Prostate gland (tissue), 1 donor: ENCODE measurements at regions not wholly inside any gene's neighbourhood (a gene's known extent, or its start where the extent isn't known, plus 50 kb on each side); places are given as distances from the start of the nearest gene placed in this dataset.

ENCODE experiments used
- POLR2A ChIP-seq: fragments of 450-650 bp; IDR thresholded peaks from one replicate; pipeline ENCODE4 v1.6.1; 2016; ENCODE audit warnings: antibody characterized with exemption, mild to moderate bottlenecking
- POLR2AphosphoS5 ChIP-seq: sonication (generic); formaldehyde crosslinking; IDR thresholded peaks from one replicate; pipeline ENCODE4 v1.6.1; 2017; ENCODE audit warnings: antibody characterized with exemption

DNA sequence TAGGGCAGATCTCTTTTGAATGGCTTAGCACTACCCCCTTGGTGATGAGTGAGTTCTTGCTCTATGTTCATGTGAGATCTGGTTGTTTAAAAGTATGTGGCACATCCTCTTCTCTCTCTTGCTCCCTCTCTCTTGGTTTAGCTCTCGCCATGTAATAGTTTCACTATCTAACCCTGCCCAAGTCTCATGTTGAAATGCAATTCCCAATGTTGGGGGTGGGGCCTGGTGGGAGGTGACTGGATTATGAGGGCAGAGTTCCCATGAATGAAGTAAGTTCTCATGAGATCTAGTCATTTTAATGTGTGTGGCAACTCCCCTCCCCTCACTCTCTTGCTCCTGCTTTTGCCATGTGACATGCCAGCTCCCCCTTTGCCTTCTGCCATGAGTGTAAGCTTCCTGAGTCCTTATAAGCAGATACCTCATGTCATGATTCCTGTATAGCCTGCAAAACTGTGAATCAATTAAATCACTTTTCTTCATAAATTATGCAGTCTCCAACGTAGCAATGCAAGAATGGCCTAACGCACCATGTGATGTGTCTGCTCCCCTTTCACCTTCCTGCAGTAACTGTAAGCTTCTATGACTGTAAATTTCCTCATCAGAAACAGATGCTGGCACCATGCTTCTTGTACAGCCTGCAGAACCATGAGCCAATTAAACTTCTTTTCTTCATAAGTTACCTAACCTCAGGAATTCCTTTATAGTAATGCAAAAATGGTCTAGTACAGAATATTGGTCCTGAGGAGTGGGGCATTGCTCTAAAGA is 74.8 kb upstream of the KCNH8 start:
- TF ChIP-seq POLR2A, result no peak
- TF ChIP-seq POLR2AphosphoS5, result no peak
